IgD-negative memory B cell (primary cell): ENCODE measurements at regions not wholly inside any gene's neighbourhood (a gene's known extent, or its start where the extent isn't known, plus 50 kb on each side); places are given as distances from the start of the nearest gene placed in this dataset.
"Not testable (repeated sequence)": the region's sequence is repeated elsewhere in the genome, so short reads cannot be mapped to it uniquely, and the experiment has no call there.

Experiments used
- H3K27ac Mint-ChIP-seq, 3 donors: one replicate each; pipeline ENCODE4 v1.8.0; 2020 to 2022; ENCODE audit warnings: mild to moderate bottlenecking in 3 of 3, mixed read lengths in 3 of 3, moderate library complexity in 1 of 3
- H3K27me3 Mint-ChIP-seq: one replicate; pipeline ENCODE4 v1.8.0; 2021; ENCODE audit warnings: mixed read lengths
- H3K36me3 Mint-ChIP-seq: one replicate; pipeline ENCODE4 v1.8.0; 2020; ENCODE audit warnings: mild to moderate bottlenecking, mixed read lengths
- H3K4me1 Mint-ChIP-seq, 3 donors: one replicate each; pipeline ENCODE4 v1.8.0; 2020 to 2022; ENCODE audit warnings: mixed read lengths in 3 of 3, mild to moderate bottlenecking in 1 of 3
- H3K4me3 Mint-ChIP-seq, 4 donors: one replicate each; pipeline ENCODE4 v1.8.0; 2020 to 2022; ENCODE audit warnings: mild to moderate bottlenecking in 4 of 4, mixed read lengths in 4 of 4, moderate library complexity in 3 of 4
- H3K9me3 Mint-ChIP-seq, 3 donors: one replicate each; pipeline ENCODE4 v1.8.0; 2020 to 2021; ENCODE audit warnings: mixed read lengths in 3 of 3, mild to moderate bottlenecking in 1 of 3

- H3K36me3 Mint-ChIP-seq = no peaks in the 10 kb centered on the region
- H3K27ac Mint-ChIP-seq = no peak overlapping the region
- peaks cover 0 to 7% (median 3%) of the 10 kb centered on the region in 3 donors for H3K9me3 Mint-ChIP-seq
- H3K4me3 Mint-ChIP-seq = no peak overlapping the region
- H3K27me3 Mint-ChIP-seq = no peaks in the 10 kb centered on the region
- no peaks in the 10 kb centered on the region for H3K4me1 Mint-ChIP-seq
Measured at GRCh38 chr5:3324421-3325101, 271.1 kb upstream of the IRX1 start.

GRCh38 chr5:3323966-3324365, 271.7 kb upstream of the IRX1 start:
- not testable (repeated sequence) for H3K9me3 Mint-ChIP-seq, H3K36me3 Mint-ChIP-seq, H3K27me3 Mint-ChIP-seq, H3K4me3 Mint-ChIP-seq, H3K4me1 Mint-ChIP-seq, H3K27ac Mint-ChIP-seq

GRCh38 chr5:3323144-3323543, 272.5 kb upstream of the IRX1 start:
- H3K4me3 Mint-ChIP-seq = no peak overlapping the region
- peaks cover 0 to 7% (median 3%) of the 10 kb centered on the region in 3 donors for H3K9me3 Mint-ChIP-seq
- no peaks in the 10 kb centered on the region for H3K27me3 Mint-ChIP-seq
- no peak overlapping the region for H3K27ac Mint-ChIP-seq
- no peaks in the 10 kb centered on the region for H3K36me3 Mint-ChIP-seq
- H3K4me1 Mint-ChIP-seq = no peaks in the 10 kb centered on the region

GRCh38 chr5:3322642-3323041, 273.0 kb upstream of the IRX1 start:
- no peaks in the 10 kb centered on the region for H3K27me3 Mint-ChIP-seq
- no peaks in the 10 kb centered on the region for H3K36me3 Mint-ChIP-seq
- peaks cover 0 to 7% (median 3%) of the 10 kb centered on the region in 3 donors for H3K9me3 Mint-ChIP-seq
- H3K4me3 Mint-ChIP-seq = no peak overlapping the region
- H3K27ac Mint-ChIP-seq = no peak overlapping the region
- H3K4me1 Mint-ChIP-seq = no peaks in the 10 kb centered on the region

- Mint-ChIP-seq H3K9me3 (peaks cover 0 to 7% (median 3%) of the 10 kb centered on the region in 3 donors), H3K4me3 (no peak overlapping the region), H3K27me3 (no peaks in the 10 kb centered on the region), H3K27ac (no peak overlapping the region), H3K4me1 (no peaks in the 10 kb centered on the region), H3K36me3 (no peaks in the 10 kb centered on the region)
Measured at GRCh38 chr5:3321923-3322322, 273.7 kb upstream of the IRX1 start.

GRCh38 chr5:3321119-3321760, 274.4 kb upstream of the IRX1 start:
- no peaks in the 10 kb centered on the region for H3K36me3 Mint-ChIP-seq
- H3K9me3 Mint-ChIP-seq = peaks cover 0 to 7% (median 1%) of the 10 kb centered on the region in 3 donors
- H3K27ac Mint-ChIP-seq = no peak overlapping the region
- H3K4me3 Mint-ChIP-seq = no peak overlapping the region
- H3K27me3 Mint-ChIP-seq = no peaks in the 10 kb centered on the region
- no peaks in the 10 kb centered on the region for H3K4me1 Mint-ChIP-seq

GRCh38 chr5:3320317-3320875, 275.2 kb upstream of the IRX1 start:
- H3K4me3 Mint-ChIP-seq = no peak overlapping the region
- H3K27ac Mint-ChIP-seq = no peak overlapping the region
- H3K4me1 Mint-ChIP-seq = no peaks in the 10 kb centered on the region
- peaks cover 0 to 5% (median 0%) of the 10 kb centered on the region in 3 donors for H3K9me3 Mint-ChIP-seq
- no peaks in the 10 kb centered on the region for H3K27me3 Mint-ChIP-seq
- no peaks in the 10 kb centered on the region for H3K36me3 Mint-ChIP-seq

GRCh38 chr5:3317051-3317795, 278.4 kb upstream of the IRX1 start:
- Mint-ChIP-seq H3K4me1 (no peaks in the 10 kb centered on the region), H3K4me3 (no peak overlapping the region), H3K27me3 (no peaks in the 10 kb centered on the region), H3K9me3 (peaks cover 0 to 3% (median 2%) of the 10 kb centered on the region in 3 donors), H3K27ac (no peak overlapping the region), H3K36me3 (no peaks in the 10 kb centered on the region)

- H3K4me1 Mint-ChIP-seq = no peaks in the 10 kb centered on the region
- H3K27me3 Mint-ChIP-seq = no peaks in the 10 kb centered on the region
- no peaks in the 10 kb centered on the region for H3K36me3 Mint-ChIP-seq
- no peak overlapping the region for H3K4me3 Mint-ChIP-seq
- H3K9me3 Mint-ChIP-seq = peaks cover 0 to 6% (median 5%) of the 10 kb centered on the region in 3 donors
- no peak overlapping the region for H3K27ac Mint-ChIP-seq
Measured at GRCh38 chr5:3313569-3313968, 282.1 kb upstream of the IRX1 start.

- Mint-ChIP-seq H3K36me3 (no peaks in the 10 kb centered on the region), H3K9me3 (peaks cover 4 to 9% (median 5%) of the 10 kb centered on the region in 3 donors), H3K4me1 (no peaks in the 10 kb centered on the region), H3K4me3 (no peak overlapping the region), H3K27ac (no peak overlapping the region), H3K27me3 (no peaks in the 10 kb centered on the region)
Measured at GRCh38 chr5:3312299-3312698, 283.3 kb upstream of the IRX1 start.

- Mint-ChIP-seq H3K4me1 (no peaks in the 10 kb centered on the region), H3K36me3 (no peaks in the 10 kb centered on the region), H3K9me3 (peaks cover 4 to 9% (median 5%) of the 10 kb centered on the region in 3 donors), H3K27ac (no peak overlapping the region), H3K27me3 (no peaks in the 10 kb centered on the region), H3K4me3 (no peak overlapping the region)
Measured at GRCh38 chr5:3311433-3311832, 284.2 kb upstream of the IRX1 start.

GRCh38 chr5:3310541-3311261, 284.9 kb upstream of the IRX1 start:
- H3K27ac Mint-ChIP-seq = no peak overlapping the region
- H3K36me3 Mint-ChIP-seq = no peaks in the 10 kb centered on the region

GRCh38 chr5:3309538-3309937, 286.1 kb upstream of the IRX1 start:
- H3K36me3 Mint-ChIP-seq = peaks cover 3% of the 10 kb centered on the region
- no peak overlapping the region for H3K4me3 Mint-ChIP-seq
- H3K9me3 Mint-ChIP-seq = peaks cover 5 to 10% (median 9%) of the 10 kb centered on the region in 3 donors
- no peaks in the 10 kb centered on the region for H3K4me1 Mint-ChIP-seq
- H3K27me3 Mint-ChIP-seq = no peaks in the 10 kb centered on the region
- H3K27ac Mint-ChIP-seq = no peak overlapping the region

More at GRCh38 chr5:3310541-3311261, 284.9 kb upstream of the IRX1 start:
- no peaks in the 10 kb centered on the region for H3K4me1 Mint-ChIP-seq
- H3K4me3 Mint-ChIP-seq = no peak overlapping the region
- peaks cover 4 to 9% (median 5%) of the 10 kb centered on the region in 3 donors for H3K9me3 Mint-ChIP-seq
- H3K27me3 Mint-ChIP-seq = no peaks in the 10 kb centered on the region

GRCh38 chr5:3307982-3308621, 287.5 kb upstream of the IRX1 start:
- H3K9me3 Mint-ChIP-seq = peaks cover 5 to 10% (median 9%) of the 10 kb centered on the region in 3 donors
- H3K27me3 Mint-ChIP-seq = no peaks in the 10 kb centered on the region

More at GRCh38 chr5:3307982-3308621, 287.5 kb upstream of the IRX1 start:
- Mint-ChIP-seq H3K4me1 (no peaks in the 10 kb centered on the region), H3K4me3 (no peak overlapping the region), H3K27ac (no peak overlapping the region), H3K36me3 (peaks cover 3% of the 10 kb centered on the region)
